ENCODE measurements at regions not wholly inside any gene's neighbourhood (a gene's known extent, or its start where the extent isn't known, plus 50 kb on each side); places are given as distances from the start of the nearest gene placed in this dataset.

- TF ChIP-seq POLR2A (IDR thresholded peaks at IDR 0.05) (no peak), EP300 (IDR thresholded peaks at IDR 0.05) (no peak)
Measured at GRCh38 chr3:124329723-124330122, 337.8 kb upstream of the ROPN1 start.
